Ramos (cell line): ENCODE measurements at regions not wholly inside any gene's neighbourhood (a gene's known extent, or its start where the extent isn't known, plus 50 kb on each side); places are given as distances from the start of the nearest gene placed in this dataset.

ENCODE experiments used
- in situ Hi-C: fragments of 300-500 bp; cut with MboI; formaldehyde crosslinking; loops from one replicate; pipeline ENCODE4 v1.14.3; 2022; ENCODE audit warnings: low sequenced_read_pairs; ENCODE audit not compliant: unreplicated experiment

- in situ Hi-C loops, result no loop called here
Measured at GRCh38 chr2:22560021-22560420, 825.0 kb upstream of the KLHL29 start.

- in situ Hi-C loops, result no loop called here
Measured at GRCh38 chr2:22579341-22579740, 805.6 kb upstream of the KLHL29 start.

- in situ Hi-C loops, result no loop called here
Measured at GRCh38 chr2:22582107-22582506, 802.9 kb upstream of the KLHL29 start.

- in situ Hi-C loops, result no loop called here
Measured at GRCh38 chr2:22596306-22596705, 788.7 kb upstream of the KLHL29 start.

- in situ Hi-C loops, result no loop called here
Measured at GRCh38 chr2:22600156-22600555, 784.8 kb upstream of the KLHL29 start.

- in situ Hi-C loops, result no loop called here
Measured at GRCh38 chr2:22600999-22601398, 784.0 kb upstream of the KLHL29 start.

- in situ Hi-C loops, result no loop called here
Measured at GRCh38 chr2:22604136-22604535, 780.8 kb upstream of the KLHL29 start.

GRCh38 chr2:22616031-22616430 is 768.9 kb upstream of the KLHL29 start:
- in situ Hi-C loops, result no loop called here

GRCh38 chr2:22623620-22624019 is 761.4 kb upstream of the KLHL29 start:
- in situ Hi-C loops, result no loop called here

- in situ Hi-C loops, result no loop called here
Measured at GRCh38 chr2:22626621-22627020, 758.4 kb upstream of the KLHL29 start.

GRCh38 chr2:22628221-22628620 is 756.8 kb upstream of the KLHL29 start:
- in situ Hi-C loops, result no loop called here

- in situ Hi-C loops, result no loop called here
Measured at GRCh38 chr2:22628906-22629305, 756.1 kb upstream of the KLHL29 start.

- in situ Hi-C loops, result no loop called here
Measured at GRCh38 chr2:22634167-22634566, 750.8 kb upstream of the KLHL29 start.

GRCh38 chr2:22656426-22656825 is 728.6 kb upstream of the KLHL29 start:
- in situ Hi-C loops, result no loop called here

- in situ Hi-C loops, result no loop called here
Measured at GRCh38 chr2:22673529-22673928, 711.5 kb upstream of the KLHL29 start.

- in situ Hi-C loops, result no loop called here
Measured at GRCh38 chr2:22683914-22684313, 701.1 kb upstream of the KLHL29 start.

GRCh38 chr2:22690096-22690495 is 694.9 kb upstream of the KLHL29 start:
- in situ Hi-C loops, result no loop called here

GRCh38 chr2:22691666-22692065 is 693.3 kb upstream of the KLHL29 start:
- in situ Hi-C loops, result no loop called here

- in situ Hi-C loops, result no loop called here
Measured at GRCh38 chr2:22692746-22693145, 692.2 kb upstream of the KLHL29 start.

- in situ Hi-C loops, result no loop called here
Measured at GRCh38 chr2:22694300-22694699, 690.7 kb upstream of the KLHL29 start.

- in situ Hi-C loops, result no loop called here
Measured at GRCh38 chr2:22694856-22695255, 690.1 kb upstream of the KLHL29 start.

- in situ Hi-C loops, result no loop called here
Measured at GRCh38 chr2:22697054-22697788, 687.8 kb upstream of the KLHL29 start.
